ENCODE measurements at regions not wholly inside any gene's neighbourhood (a gene's known extent, or its start where the extent isn't known, plus 50 kb on each side); places are given as distances from the start of the nearest gene placed in this dataset.
"Not testable (repeated sequence)": the region's sequence is repeated elsewhere in the genome, so short reads cannot be mapped to it uniquely, and the experiment has no call there.

GRCh38 chr11:116360221-116360941 lies 412.4 kb downstream of the BUD13 start:
- no peak for DNase-seq

GRCh38 chr11:116357784-116358544 lies 414.8 kb downstream of the BUD13 start:
- peak; percentile 8 for DNase-seq

GRCh38 chr11:116356451-116356850 lies 416.3 kb downstream of the BUD13 start:
- no peak for DNase-seq

GRCh38 chr11:116355104-116355503 lies 417.7 kb downstream of the BUD13 start:
- DNase-seq: no peak

- no peak for DNase-seq
These were observed 419.2 kb downstream of the BUD13 start for GRCh38 chr11:116353589-116353988.

- DNase-seq: no peak
These were observed 419.9 kb downstream of the BUD13 start for GRCh38 chr11:116352881-116353280.

GRCh38 chr11:116348226-116348625 lies 424.6 kb downstream of the BUD13 start:
- peak; percentile 68 for DNase-seq

GRCh38 chr11:116345575-116345974 lies 427.2 kb downstream of the BUD13 start:
- no peak for DNase-seq

GRCh38 chr11:116344601-116345000 lies 428.2 kb downstream of the BUD13 start:
- DNase-seq: no peak

GRCh38 chr11:116343270-116343669 lies 429.5 kb downstream of the BUD13 start:
- DNase-seq: no peak

GRCh38 chr11:116342148-116342547 lies 430.6 kb downstream of the BUD13 start:
- no peak for DNase-seq

GRCh38 chr11:116339306-116340098 lies 433.3 kb downstream of the BUD13 start:
- DNase-seq: no peak

- DNase-seq: not testable (repeated sequence)
These were observed 434.3 kb downstream of the BUD13 start for GRCh38 chr11:116338500-116338899.

GRCh38 chr11:116336540-116336939 lies 436.2 kb downstream of the BUD13 start:
- DNase-seq: no peak

GRCh38 chr11:116335891-116336290 lies 436.9 kb downstream of the BUD13 start:
- no peak for DNase-seq

- no peak for DNase-seq
These were observed 437.7 kb downstream of the BUD13 start for GRCh38 chr11:116335078-116335477.

GRCh38 chr11:116334596-116334995 lies 438.2 kb downstream of the BUD13 start:
- no peak for DNase-seq

- DNase-seq: peak; percentile 75
These were observed 439.7 kb downstream of the BUD13 start for GRCh38 chr11:116333001-116333535.

- DNase-seq: no peak
These were observed 440.4 kb downstream of the BUD13 start for GRCh38 chr11:116332391-116332790.

GRCh38 chr11:116331381-116331780 lies 441.4 kb downstream of the BUD13 start:
- DNase-seq: no peak

- DNase-seq: no peak
These were observed 442.2 kb downstream of the BUD13 start for GRCh38 chr11:116330439-116331185.

- no peak for DNase-seq
These were observed 443.3 kb downstream of the BUD13 start for GRCh38 chr11:116329354-116330090.

Measured in inflammatory macrophage treated with lipopolysaccharide for 4 hours (primary cell).